GM13976 (cell line): ENCODE measurements at regions not wholly inside any gene's neighbourhood (a gene's known extent, or its start where the extent isn't known, plus 50 kb on each side); places are given as distances from the start of the nearest gene placed in this dataset.

Experiments
- DNase-seq: peaks from one replicate; pipeline ENCODE4 v3.0.0; 2012; ENCODE audit warnings: low spot score
- CTCF ChIP-seq: IDR thresholded peaks from 2 replicates; pipeline ENCODE4 v1.5.1; 2012; ENCODE audit warnings: borderline replicate concordance, mild to moderate bottlenecking; ENCODE audit not compliant: insufficient read depth; ENCODE audit errors: extremely low read depth, missing control alignments, control extremely low read depth
- in situ Hi-C: fragments of 300-500 bp; cut with MboI; formaldehyde crosslinking; loops from one replicate; pipeline ENCODE4 v1.12.0; 2022; ENCODE audit warnings: low sequenced_read_pairs, mixed read lengths, inconsistent platforms; ENCODE audit not compliant: unreplicated experiment

GRCh38 chr22:49258107-49259010, 569.3 kb downstream of the BRD1 start:
- DNase-seq: no peak
- in situ Hi-C loops: no loop called here
- TF ChIP-seq CTCF: no peak

DNA sequence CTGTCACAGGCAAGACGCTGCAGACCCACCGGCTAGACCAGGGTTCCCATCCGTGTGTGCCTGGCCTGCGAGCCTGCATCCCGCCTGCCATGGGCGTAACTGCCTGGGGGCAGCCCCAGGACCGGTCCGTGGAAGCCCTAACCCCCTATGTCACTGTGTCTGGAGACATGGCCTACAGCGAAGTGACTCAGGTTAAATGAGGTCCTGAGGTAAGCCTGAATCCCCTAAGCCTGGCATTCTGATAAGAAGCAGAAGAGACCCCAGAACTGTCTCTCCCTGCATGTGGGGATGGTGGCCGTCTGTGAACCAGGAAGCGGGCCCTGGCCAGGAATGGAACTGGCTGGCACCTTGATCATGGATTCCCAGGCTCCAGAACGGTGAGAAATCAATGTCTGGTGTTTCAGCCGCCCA, 570.1 kb downstream of the BRD1 start:
- DNase-seq: no peak
- in situ Hi-C loops: no loop called here
- no peak for TF ChIP-seq CTCF

DNA sequence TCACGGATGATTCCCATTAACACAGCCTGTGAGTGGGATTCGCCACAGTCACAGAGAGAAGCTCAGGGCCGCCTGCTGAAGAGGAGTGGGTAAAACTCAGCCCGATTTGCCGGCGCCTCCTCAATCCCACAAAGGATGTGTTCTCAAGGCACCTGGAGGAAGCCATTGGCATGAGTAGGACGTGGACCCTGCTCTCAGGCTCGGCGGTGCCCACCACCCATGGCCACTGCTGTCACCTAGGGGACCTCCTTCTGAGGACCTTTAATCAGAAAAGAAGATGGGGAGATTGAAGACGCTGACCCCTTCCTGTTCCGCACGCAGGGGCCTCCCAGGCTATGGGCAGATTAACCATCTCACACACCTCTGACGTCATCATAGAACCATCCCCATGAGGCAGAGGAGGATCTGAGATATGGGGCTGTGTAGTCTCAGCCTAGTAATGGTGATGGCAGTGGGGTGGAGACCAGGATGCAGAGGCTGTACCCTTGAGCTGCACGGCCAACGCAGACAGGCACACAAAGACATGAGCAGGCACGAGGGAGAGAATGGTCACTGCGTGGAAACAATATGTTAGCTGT, 571.8 kb downstream of the BRD1 start:
- TF ChIP-seq CTCF: no peak
- in situ Hi-C loops: no loop called here
- DNase-seq: no peak

DNA sequence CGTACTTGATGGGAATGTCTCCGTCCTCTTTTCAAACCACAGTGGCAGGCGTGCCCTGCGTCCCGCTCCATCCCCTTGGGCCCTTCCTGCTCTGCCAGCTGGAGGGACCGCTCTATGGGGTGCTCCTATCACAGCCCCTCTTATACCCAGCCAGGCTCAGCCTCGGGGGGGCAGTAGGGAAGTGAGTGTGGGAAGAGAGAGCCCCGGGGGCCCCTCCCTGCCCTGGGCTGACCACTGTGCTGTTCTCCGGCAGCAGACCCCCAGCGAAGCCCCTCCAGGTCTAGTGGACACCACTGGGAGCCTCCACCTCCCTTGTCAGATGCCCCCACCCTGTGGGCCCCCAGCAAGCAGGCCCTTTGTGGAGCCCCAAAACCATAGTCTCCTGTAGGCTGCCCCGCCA, 572.5 kb downstream of the BRD1 start:
- TF ChIP-seq CTCF: no peak
- no peak for DNase-seq
- in situ Hi-C loops: no loop called here

- DNase-seq: no peak
- in situ Hi-C loops: no loop called here
- no peak for TF ChIP-seq CTCF
These were observed 574.0 kb downstream of the BRD1 start for GRCh38 chr22:49253656-49254055.

- no peak for TF ChIP-seq CTCF
- DNase-seq: no peak
- in situ Hi-C loops: no loop called here
These were observed 576.3 kb downstream of the BRD1 start for GRCh38 chr22:49251371-49251770.
